ENCODE measurements at regions not wholly inside any gene's neighbourhood (a gene's known extent, or its start where the extent isn't known, plus 50 kb on each side); places are given as distances from the start of the nearest gene placed in this dataset.
"Not testable (repeated sequence)": the region's sequence is repeated elsewhere in the genome, so short reads cannot be mapped to it uniquely, and the experiment has no call there.

GRCh38 chr18:22723773-22724172 lies 209.4 kb upstream of the RBBP8 start:
- in situ Hi-C loops (cut with MboI; ENCODE audit: low sequenced_read_pairs): loop anchor here (25.0 kb wide), 1 partner anchor 811 kb away; no protein-coding TSS in a partner anchor

- in situ Hi-C loops (cut with MboI; ENCODE audit: low sequenced_read_pairs): no loop called here
Observed at GRCh38 chr18:22726469-22726868, 206.7 kb upstream of the RBBP8 start.

DNA sequence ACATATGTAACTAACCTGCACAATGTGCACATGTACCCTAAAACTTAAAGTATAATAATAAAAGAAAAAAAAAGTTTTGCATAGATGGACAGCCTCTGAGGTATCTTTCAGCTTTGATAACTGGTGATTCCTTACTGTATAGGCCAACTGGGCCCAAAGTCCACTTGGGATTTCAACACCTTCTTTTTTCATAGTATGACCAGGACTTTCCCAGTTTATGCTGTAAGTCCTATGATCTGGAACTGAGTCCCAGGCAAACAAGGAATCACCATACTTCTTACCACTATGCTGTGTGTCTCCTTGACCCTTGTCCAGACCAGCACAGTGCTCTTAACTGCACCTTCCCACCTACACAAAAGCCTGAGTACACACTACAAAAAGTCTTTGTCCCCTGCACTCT lies 205.1 kb upstream of the RBBP8 start:
- in situ Hi-C loops (cut with MboI; ENCODE audit: low sequenced_read_pairs): no loop called here

DNA sequence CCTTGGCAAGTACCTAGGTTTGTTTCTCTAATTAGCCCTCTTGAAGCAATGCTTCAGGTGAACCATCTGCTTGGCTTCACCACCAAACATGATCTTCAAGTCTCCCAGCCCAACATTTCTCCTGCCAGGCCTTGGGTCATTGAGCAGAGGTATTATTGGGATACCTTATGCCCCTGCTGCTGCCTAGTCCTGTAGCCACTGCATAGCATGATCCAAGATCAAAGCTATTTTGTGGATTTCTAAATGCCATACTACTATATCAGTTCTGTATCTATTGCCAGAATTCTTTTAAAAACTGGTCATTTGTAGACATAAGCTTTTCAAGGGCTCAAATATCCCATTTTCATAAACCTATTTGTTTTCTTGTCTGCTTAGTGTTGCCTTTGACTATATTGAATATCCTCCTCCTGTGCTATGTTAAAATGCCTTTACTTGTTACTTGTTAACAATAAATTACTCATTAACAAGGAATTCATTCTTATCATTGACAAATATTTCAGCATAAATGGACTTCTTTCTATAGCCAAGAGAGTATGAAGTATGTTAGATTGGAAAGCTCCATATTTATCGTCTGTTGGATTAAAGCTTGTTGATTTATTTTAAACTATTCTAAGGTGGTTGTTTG lies 204.5 kb upstream of the RBBP8 start:
- in situ Hi-C loops (cut with MboI; ENCODE audit: low sequenced_read_pairs): no loop called here

- in situ Hi-C loops (cut with MboI; ENCODE audit: low sequenced_read_pairs): no loop called here
Observed at GRCh38 chr18:22731398-22731797, 201.7 kb upstream of the RBBP8 start.

DNA sequence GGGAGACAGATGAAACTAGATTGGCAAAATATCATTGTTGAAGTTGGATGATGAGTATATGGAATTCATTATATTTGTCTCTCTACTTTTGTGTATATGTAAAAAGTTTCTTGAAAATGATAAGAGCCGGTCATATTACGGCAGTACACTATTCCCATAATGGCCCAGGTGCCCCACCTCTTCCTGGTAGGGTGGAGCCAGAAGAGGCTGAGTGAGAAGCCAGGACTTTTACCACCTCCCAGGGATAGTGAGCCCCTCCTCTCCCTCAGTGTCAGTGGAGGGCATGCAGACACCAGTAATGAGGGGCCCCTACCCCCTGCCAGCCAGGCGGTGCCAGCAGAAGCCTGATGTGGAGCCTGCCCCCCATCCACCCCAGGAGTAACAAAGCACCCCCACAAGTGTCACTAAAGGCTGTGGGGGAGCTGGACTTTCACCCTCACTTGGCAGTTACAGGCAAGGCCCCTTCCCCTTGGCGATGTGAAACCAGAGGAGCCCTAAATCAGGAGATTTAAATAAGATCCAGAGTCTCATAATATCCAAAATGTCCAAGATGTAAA lies 198.9 kb upstream of the RBBP8 start:
- in situ Hi-C loops (cut with MboI; ENCODE audit: low sequenced_read_pairs): no loop called here

DNA sequence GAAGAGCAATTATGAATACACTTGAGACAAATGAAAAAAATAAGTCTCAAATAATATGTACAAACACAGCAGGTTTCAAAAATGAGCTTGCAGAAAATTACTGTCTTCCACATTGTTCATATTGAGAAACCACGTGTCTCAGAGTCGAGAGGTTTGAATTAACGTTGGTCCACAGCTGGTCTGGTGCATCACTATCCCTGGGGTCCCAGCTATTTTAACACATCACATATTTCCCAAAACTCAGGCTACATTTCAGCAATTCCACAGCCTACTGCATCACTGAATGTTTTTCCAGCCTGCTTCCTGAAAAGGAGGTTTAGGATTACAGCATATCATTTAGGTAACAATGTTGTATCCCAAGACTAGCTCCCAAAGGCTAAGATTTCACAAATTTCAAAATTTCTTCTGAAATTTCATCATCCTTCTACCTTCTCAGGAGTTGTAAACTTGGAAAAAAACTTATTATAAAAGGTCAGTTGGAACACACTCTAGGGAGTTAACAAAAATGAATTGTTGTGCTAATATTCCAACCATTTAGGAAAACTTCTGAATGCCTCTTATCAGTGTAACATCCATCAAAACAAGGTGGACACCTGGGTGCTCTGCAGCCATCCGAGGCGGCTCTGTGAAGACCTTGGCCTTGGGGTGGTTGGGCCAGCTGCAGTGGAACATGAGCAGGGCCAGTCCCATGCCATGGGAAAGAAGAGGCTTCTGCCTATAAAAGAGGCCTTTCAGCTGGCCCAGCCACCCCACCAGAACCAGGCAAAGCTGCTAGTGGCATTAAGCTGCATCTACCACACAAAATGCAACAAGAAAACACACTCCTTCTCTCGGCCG lies 198.1 kb upstream of the RBBP8 start:
- in situ Hi-C loops (cut with MboI; ENCODE audit: low sequenced_read_pairs): no loop called here

- in situ Hi-C loops (cut with MboI; ENCODE audit: low sequenced_read_pairs): no loop called here
Observed at GRCh38 chr18:22737054-22737453, 196.1 kb upstream of the RBBP8 start.

GRCh38 chr18:22739061-22739642 lies 194.0 kb upstream of the RBBP8 start:
- in situ Hi-C loops (cut with MboI; ENCODE audit: low sequenced_read_pairs): no loop called here

- in situ Hi-C loops (cut with MboI; ENCODE audit: low sequenced_read_pairs): no loop called here
Observed at GRCh38 chr18:22739789-22740188, 193.3 kb upstream of the RBBP8 start.

DNA sequence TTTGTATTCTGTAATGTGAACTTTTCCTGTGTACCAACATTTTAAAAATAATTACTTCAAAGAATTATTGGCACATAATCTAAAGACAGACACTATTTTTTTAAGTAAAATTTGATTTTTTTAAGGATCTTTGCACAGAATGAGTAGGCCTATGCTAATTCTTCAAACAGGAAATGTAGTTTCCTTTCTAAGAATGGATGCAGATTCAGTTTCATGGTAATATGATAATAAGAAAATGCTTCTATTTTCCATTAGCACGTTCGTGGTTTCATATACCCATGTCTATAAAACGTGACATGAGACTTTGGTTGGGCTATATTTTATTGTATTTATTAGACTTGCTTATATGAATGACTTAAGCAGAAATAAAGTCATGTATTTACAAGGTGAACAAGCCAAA lies 191.8 kb upstream of the RBBP8 start:
- in situ Hi-C loops (cut with MboI; ENCODE audit: low sequenced_read_pairs): no loop called here

DNA sequence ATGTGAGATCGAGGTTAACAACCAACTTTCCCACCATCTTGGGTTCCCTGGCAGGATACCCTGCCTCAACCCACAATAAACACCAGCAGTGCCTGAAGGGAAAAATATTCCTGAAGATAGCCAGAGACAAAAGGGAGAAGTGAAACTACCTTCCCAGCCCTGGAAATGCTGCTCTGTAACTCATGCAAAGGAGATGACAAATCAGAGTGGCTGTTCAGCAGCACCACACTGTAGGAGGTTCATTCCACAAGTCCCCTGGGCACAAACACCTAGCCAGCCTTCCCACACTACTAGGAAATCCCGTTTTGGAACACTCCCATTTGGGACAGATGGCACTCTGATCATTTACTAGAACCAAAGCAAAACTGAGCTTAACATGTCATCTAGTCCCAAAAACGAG lies 190.7 kb upstream of the RBBP8 start:
- in situ Hi-C loops (cut with MboI; ENCODE audit: low sequenced_read_pairs): no loop called here

DNA sequence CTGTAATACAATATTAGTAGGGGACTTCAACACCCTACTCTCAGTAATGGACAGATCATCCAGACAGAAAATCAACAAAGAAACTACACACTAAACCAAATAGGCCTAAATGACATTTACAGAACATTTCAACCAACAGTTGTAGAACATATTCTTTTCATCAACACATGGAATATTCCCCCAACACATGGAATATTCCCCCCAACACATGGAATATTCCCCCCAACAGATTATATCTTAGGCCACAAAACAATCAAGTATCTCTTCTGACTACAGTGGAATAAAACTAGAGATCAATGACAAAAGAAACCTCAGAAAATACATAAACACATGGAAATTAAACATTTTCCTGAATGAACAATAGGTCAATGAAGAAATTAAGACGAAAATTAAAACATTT lies 187.2 kb upstream of the RBBP8 start:
- in situ Hi-C loops (cut with MboI; ENCODE audit: low sequenced_read_pairs): no loop called here

DNA sequence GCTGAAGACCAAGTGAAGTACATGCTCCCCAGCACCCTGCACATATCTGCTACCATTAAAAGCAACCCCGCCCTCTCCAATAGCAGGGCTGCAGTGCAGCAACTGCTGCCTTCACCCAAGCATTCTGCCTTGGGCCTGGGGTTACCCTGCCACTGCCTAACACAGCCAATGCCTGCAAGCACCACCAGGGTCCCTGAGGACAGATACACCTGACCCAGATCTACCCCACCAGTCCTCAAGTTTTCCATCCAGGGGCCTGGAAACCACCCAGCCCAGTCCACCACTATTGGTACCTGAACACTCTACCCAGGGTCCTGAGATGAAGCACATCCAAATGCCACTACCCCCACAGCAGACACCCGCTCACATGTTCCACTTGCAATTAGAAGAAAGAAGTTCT lies 181.1 kb upstream of the RBBP8 start:
- in situ Hi-C loops (cut with MboI; ENCODE audit: low sequenced_read_pairs): no loop called here

GRCh38 chr18:22753130-22753831 lies 179.8 kb upstream of the RBBP8 start:
- in situ Hi-C loops (cut with MboI; ENCODE audit: low sequenced_read_pairs): no loop called here

GRCh38 chr18:22764005-22764404 lies 169.1 kb upstream of the RBBP8 start:
- in situ Hi-C loops (cut with MboI; ENCODE audit: low sequenced_read_pairs): not testable (repeated sequence)

GRCh38 chr18:22765896-22766295 lies 167.2 kb upstream of the RBBP8 start:
- in situ Hi-C loops (cut with MboI; ENCODE audit: low sequenced_read_pairs): no loop called here

DNA sequence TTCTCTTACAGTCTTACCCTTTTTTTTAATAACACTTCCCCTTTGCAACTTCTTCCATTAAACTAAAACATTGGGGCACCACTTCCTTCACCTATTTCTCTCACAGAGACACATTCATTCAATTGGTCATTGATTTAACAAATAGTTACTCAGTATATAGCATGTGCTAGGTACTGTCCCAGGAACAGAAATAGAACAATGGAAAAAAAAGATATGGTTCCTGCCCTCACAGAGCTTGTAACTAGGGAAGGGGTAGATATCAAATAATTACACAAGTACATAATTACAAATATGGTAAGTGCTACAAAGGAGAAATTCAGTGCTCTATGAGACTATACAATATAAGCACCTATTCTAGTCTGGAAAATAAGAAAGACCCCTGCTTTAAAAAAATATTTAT lies 165.5 kb upstream of the RBBP8 start:
- in situ Hi-C loops (cut with MboI; ENCODE audit: low sequenced_read_pairs): no loop called here

DNA sequence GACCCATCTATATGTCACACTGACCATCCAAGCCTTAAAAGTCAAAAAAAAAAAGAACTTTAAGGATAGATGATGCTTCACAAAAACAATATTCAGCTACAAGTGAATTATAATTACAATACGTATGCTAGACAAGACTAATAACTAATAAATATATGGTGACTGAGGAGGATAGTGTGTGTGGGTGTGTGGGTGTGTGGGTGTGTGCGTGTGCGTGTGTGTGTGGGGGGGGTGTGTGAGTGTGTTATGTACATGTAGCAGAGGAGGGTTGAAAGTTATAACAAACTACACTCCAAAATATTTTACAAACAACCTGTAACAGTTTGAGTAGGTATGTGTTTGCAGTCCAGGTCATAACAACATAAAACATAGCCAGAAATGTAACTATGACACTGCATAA lies 159.2 kb upstream of the RBBP8 start:
- in situ Hi-C loops (cut with MboI; ENCODE audit: low sequenced_read_pairs): no loop called here

DNA sequence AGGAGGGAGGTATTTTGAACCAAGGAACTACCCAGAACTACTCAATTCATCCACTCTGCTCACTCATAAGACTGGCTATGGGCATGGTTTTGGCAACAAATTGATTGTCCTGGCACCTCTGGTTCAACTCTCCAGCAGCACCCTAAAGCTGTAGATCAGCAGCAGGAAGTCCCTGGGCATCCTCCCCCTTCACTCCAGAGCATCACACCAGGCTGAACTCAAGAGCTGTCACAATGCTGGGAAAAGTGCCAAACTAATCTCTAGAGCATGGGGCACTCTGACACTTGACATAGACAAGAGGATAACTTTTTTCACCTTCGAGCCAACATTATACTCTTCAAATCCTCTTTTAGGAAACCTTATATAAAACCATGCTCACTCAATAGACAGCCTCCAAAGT lies 154.1 kb upstream of the RBBP8 start:
- in situ Hi-C loops (cut with MboI; ENCODE audit: low sequenced_read_pairs): no loop called here

GRCh38 chr18:22783245-22783644 lies 149.9 kb upstream of the RBBP8 start:
- in situ Hi-C loops (cut with MboI; ENCODE audit: low sequenced_read_pairs): no loop called here
